ENCODE measurements at regions not wholly inside any gene's neighbourhood (a gene's known extent, or its start where the extent isn't known, plus 50 kb on each side); places are given as distances from the start of the nearest gene placed in this dataset.
A peak's percentile ranks its signal among the peaks of the same experiment; 100 is the strongest.

GRCh38 chr4:22215084-22215483, 266.5 kb upstream of the KCNIP4 start:
- intact Hi-C loops (cut with DNase I): no loop called here
- Histone ChIP-seq H3K4me3 (no peak overlapping the region), H3K9me3 (no peaks in the 10 kb centered on the region), H3K27me3 (no peaks in the 10 kb centered on the region), H3K36me3 (no peaks in the 10 kb centered on the region), H3K27ac (no peak overlapping the region), H3K4me1 (no peaks in the 10 kb centered on the region)
- DNase-seq (no peak), ATAC-seq (peak in 1 of 4 donors; percentile 26)
- 48 to 65% (median 55%) methylated on average over 1 of the region's 1 CpG for WGBS, 4 donors
- TF ChIP-seq POLR2A (IDR thresholded peaks at IDR 0.05): no peak
- TF ChIP-seq CTCF (IDR thresholded peaks at IDR 0.05): no peak

GRCh38 chr4:22203711-22204011, 255.1 kb upstream of the KCNIP4 start:
- no peak for TF ChIP-seq CTCF (IDR thresholded peaks at IDR 0.05)
- TF ChIP-seq POLR2A (IDR thresholded peaks at IDR 0.05): no peak
- Histone ChIP-seq H3K9me3 (no peaks in the 10 kb centered on the region), H3K4me3 (no peak overlapping the region), H3K36me3 (no peaks in the 10 kb centered on the region), H3K27ac (no peak overlapping the region), H3K27me3 (no peaks in the 10 kb centered on the region), H3K4me1 (no peaks in the 10 kb centered on the region)
- 76 to 89% (median 79%) methylated on average over 1 of the region's 1 CpG for WGBS, 4 donors
- intact Hi-C loops (cut with DNase I): no loop called here
- DNase-seq (no peak), ATAC-seq (no peak)

GRCh38 chr4:22202975-22203710, 254.6 kb upstream of the KCNIP4 start:
- Histone ChIP-seq H3K36me3 (no peaks in the 10 kb centered on the region), H3K9me3 (no peaks in the 10 kb centered on the region), H3K4me3 (no peak overlapping the region), H3K27ac (no peak overlapping the region), H3K27me3 (no peaks in the 10 kb centered on the region), H3K4me1 (no peaks in the 10 kb centered on the region)
- WGBS, 4 donors: 69 to 75% (median 72%) methylated on average over 6 of the region's 6 CpGs
- DNase-seq (no peak), ATAC-seq (no peak)
- intact Hi-C loops (cut with DNase I): no loop called here
- TF ChIP-seq CTCF (IDR thresholded peaks at IDR 0.05) (no peak), POLR2A (IDR thresholded peaks at IDR 0.05) (no peak)

- H3K4me1 ChIP-seq: no peaks in the 10 kb centered on the region
- intact Hi-C loops (cut with DNase I): no loop called here
- H3K36me3 ChIP-seq: no peaks in the 10 kb centered on the region
- H3K27me3 ChIP-seq: no peaks in the 10 kb centered on the region
- WGBS, 4 donors: 44 to 65% (median 58%) methylated on average over 4 of the region's 4 CpGs
- TF ChIP-seq POLR2A (IDR thresholded peaks at IDR 0.05) (no peak), CTCF (IDR thresholded peaks at IDR 0.05) (no peak)
- no peak overlapping the region for H3K27ac ChIP-seq
- H3K9me3 ChIP-seq: no peaks in the 10 kb centered on the region
- ATAC-seq (no peak), DNase-seq (no peak)
- no peak overlapping the region for H3K4me3 ChIP-seq
Observed at GRCh38 chr4:22202246-22202974, 253.8 kb upstream of the KCNIP4 start.

All from heart left ventricle (tissue), 16 donors.